NCI-H146 (cell line): ENCODE measurements at regions not wholly inside any gene's neighbourhood (a gene's known extent, or its start where the extent isn't known, plus 50 kb on each side); places are given as distances from the start of the nearest gene placed in this dataset.

Experiments
- DNase-seq: peaks from one replicate; lab custom pipeline; 2025; lab: John Stamatoyannopoulos, UW

DNA sequence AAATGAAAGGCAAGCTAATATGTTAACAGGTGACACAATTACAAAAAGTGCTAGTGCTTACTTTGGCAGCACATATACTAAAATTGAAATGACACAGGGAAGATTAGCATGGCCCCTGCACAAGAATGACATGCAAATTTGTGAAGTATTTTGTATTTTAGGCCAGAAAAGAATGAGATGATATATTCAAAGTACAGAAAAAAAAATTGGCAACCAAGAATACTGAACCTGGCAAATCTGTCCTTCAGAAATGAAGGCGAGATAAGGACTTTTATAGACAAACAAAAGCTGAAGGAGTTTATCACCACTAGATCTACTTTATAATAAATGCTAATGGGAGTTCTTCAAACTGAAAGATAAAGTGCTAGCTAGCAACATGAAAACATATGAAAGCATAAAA lies 350.0 kb upstream of the POU3F1 start:
- DNase-seq: no peak

DNA sequence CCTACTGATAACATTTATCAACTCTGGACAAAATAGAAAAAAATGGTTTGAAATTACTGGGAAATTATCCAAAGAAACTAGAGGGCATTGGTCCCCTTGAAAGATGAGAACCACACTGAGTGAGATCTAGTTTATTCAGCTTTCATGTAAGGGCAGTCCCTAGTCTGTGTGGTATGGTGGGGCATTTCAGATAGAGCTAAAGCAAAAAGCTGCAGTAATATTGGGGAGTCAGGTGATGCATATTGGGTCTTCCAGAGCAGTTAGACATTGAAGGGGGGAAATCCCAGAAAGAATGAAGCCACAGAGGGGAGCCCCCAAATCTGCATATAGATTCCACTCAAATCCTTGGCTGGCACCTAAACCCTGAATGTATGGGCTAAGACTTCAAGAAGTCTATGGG lies 347.7 kb upstream of the POU3F1 start:
- no peak for DNase-seq

DNA sequence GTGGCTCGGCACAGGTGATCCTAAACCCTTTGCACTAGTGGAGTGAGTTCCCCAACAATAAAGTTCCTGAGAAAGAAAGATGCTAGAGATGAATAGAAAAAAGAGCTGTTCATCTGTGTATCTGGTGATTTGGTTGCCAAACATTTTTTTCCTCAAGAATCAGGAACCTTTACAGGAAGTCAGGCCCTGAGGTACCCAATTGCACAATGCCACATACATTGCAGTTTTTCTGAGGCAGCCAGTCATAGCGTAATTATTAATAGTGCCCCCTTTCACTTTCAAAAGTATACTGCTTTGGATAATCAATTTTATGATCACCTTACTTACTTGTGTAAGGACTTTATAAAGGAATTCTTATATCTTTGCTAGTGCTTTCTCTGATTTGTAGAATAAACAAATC lies 346.3 kb upstream of the POU3F1 start:
- no peak for DNase-seq

DNA sequence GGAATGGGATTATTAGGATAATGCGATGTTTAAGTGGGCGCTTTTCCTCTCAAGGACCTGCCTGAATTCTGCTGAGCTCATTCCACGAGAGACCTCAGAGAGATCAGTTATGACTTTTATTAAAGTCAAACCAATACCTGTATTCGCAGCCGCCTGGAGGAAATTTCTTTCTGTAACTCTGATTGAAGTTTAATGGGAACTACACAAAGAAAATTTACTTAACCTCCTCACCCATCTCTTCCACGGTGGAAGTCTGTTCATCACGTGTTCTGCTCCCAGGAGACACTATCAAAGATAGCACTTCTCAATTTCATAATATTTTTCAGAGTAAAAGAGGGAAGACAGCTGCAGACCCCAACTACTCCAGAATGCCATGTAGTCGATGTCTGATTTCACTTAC lies 334.7 kb upstream of the POU3F1 start:
- DNase-seq: no peak

DNA sequence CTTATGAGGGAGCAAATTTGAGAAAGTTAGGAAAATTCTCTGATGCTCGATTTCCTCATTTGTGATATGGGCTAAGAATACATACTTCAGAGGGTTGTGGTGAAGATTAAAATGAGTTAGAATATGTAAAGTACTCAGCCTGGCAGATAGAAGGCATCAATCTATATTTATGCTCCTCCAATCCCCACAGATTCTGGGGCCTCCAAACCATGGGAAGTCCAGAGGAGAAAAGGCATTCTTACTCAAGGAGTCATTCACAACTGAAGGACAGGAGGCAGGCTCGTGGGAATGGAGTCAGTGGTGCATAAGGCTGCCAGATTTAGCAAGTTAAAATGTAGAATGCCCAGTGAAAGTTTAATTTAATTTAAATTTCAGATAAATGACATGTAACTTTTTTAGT lies 330.0 kb upstream of the POU3F1 start:
- DNase-seq: no peak

DNA sequence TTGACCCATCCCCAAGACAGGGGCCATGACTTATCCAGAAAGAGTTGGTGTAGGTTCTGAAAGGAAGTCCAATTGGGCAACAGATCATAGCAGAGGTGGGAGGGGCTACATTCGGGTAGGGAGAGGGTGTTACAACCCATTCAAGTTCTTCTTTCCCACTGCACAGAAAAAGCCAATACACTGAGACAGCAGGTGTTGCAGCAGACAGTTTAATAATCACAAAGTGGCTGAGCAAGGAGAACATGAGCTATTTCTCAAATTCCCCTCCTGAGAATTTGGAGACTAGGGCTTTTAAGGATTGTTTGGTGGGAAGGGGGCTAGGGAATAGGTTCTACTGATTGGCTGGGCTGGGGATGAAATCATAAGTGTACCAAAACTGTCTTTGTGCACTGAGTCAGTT lies 328.4 kb upstream of the POU3F1 start:
- no peak for DNase-seq

DNA sequence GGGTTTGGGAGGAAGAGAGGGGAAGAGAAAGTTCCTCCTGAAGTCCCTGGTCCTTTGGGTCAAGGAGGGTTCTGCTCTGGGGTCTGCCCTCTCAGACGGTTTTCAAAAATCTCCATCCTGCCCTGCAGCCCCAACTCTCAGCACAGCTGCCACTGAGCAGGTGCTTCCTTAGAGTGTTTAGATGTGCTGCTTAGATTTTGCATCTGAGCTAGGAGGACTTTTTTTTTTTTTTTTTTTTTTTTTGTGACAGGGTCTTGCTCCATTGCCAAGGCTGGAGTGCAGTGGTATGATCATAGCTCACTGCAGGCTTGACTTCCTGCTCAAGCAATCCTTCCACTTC lies 324.9 kb upstream of the POU3F1 start:
- no peak for DNase-seq

DNA sequence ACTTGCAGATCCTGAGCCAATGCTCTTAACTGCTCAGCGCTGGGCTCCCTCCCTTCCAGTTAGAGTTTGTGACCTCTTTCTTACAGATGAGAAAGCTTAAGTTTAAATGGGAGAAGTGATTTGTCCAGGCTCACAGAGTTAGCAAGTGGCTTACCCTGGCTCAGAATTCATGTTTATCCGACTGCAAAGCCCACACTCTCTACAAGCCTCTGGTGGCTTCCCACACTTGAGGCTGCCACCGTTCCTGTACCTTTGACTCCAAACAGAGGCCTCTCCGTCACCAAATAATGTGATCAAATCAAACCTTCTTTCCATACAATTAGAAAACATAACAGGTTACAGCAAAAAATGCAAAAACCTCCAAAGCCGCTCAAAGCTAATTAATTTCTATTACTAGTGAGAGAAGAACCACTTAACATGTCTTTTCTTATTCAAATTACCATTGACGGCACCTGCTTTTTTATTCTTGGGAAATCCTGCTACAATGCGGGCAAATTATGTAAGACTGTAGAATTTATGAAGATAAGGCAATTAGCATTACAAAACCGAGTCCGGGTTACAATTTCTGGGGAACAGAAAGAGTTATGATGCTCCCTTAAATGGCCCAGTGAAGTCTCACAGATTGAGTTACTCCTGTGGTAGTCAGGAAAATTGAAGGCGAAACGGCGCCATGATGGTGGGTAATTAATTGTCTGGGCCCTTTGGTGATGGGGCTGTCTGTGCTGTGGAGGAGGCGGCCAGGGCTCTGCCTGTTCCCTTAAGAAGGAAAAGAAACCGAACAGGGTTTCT lies 324.3 kb upstream of the POU3F1 start:
- DNase-seq: no peak

DNA sequence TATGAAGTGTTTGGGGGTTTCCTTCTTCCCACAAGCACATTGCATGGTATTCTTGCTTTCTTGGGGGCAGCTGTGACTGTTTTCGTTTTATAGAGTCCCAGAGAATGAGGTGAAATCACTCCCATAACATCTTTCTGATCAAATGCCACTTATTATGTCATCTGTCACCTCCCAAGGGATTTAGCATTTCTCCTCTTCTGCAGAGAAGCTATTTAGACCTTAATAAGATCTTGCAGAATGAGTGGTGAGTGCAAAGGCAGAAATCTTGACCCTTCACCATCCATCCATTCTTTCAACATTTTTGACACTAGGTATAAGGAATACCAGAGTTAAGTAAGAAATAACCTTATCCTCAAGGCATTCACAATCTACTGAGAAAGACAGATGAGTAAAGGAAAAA lies 318.6 kb upstream of the POU3F1 start:
- DNase-seq: no peak

DNA sequence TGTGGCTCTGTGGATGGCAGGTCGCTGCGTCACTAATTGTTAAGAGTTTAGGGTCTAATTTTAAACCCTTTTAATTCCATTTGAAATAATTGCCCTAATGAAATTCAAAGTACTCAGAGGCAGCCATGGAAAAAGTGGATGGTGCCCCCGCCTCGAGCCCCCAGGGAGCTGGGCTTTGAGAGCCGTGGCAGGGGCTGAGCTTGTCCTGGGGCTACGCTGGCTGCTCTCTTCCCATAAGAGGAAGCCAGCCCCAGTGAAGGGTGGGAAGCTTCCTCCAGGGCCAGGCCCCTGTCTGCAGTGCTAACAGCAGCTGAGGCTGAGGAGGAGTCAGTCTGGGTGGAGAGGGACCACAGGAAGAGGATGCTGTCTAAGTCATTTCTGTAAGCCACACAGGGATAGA lies 315.0 kb upstream of the POU3F1 start:
- no peak for DNase-seq

DNA sequence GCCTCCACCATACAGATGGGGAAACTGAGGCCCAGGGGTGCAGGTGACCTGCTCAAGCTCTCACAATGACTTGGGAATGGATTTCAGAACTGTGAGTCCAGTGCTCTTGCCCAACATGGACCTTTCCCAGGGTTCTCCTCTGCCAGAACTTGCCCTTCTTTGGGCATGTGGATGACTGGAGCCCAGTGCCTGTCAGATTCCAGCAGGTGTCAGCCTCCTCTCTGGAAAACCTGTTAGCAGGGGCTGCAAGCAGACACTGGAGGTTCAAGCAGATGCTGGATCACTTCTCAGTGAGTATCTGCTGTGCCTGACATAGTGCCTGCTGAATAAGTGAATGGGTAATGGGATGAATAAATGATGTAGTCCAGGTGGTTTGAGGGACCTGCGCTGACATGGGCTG lies 314.2 kb upstream of the POU3F1 start:
- DNase-seq: no peak

DNA sequence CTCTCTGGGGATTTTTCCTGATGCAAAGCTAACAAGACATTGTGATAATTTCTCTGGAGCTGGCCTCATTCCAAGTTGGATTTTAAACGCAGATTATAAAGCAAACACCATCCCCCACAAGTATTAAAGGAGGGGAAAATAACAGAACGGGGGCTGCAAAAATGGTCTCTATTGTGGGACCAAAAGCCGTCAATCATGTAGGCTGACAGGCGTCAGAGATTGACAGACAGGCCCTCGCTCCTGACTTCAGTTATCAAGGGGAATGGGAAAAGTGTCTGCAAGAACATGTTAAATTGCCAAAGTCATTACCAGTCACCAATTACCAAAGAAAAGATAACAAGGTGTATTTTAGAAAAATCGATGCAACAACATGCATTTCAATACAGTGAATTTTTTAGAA lies 307.4 kb upstream of the POU3F1 start:
- DNase-seq: no peak

DNA sequence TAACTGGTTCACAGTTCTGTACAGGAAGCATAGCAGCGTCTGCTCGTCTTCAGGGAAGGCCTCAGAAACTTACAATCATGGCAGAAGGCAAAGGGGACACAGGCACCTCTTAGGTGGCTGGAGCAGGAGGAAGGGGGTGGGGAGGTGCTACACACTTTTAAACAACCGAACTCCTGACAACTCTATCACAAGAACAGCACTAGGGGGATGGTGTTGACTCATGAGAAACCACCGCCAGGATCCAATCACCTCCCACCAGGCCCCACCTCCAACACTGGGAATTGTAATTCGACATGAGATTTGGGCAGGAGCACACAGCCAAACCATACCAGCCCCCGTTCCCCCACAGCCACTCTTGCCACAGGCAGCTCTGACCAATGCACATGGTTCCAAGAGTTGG lies 306.3 kb upstream of the POU3F1 start:
- no peak for DNase-seq

DNA sequence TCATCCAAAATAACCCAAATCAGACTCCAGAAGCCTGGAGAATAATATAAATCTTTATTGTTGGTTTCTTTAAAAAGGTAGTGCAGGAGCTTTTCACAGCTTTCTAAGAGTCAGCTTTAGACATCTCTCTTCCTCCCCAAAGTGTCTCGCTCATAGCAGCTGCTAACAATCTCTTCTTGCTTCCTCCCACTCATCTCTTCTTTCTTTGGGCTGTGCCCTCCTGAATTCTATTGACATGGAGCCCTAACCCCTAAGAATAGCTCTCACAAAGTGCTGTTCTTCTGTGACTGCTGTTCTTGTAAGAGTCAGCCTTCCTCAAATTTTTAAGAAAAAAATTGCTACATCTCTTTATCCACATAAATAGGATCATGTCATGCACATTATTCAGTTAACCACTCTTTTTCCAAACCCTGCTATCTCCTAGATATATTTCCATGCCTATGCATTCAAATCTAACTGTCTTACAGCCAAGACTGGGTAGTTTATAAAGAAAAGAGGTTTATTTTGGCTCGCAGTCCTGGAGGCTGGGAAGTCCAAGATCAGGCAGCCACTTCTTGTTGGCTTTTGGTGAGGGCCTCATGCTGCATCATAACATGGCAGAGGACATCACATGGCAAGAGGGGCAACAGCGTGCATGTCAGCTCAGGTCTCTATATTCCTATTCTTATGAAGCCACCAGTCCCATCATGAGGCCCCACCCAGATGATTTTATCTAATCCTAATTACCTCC lies 301.0 kb upstream of the POU3F1 start:
- no peak for DNase-seq

DNA sequence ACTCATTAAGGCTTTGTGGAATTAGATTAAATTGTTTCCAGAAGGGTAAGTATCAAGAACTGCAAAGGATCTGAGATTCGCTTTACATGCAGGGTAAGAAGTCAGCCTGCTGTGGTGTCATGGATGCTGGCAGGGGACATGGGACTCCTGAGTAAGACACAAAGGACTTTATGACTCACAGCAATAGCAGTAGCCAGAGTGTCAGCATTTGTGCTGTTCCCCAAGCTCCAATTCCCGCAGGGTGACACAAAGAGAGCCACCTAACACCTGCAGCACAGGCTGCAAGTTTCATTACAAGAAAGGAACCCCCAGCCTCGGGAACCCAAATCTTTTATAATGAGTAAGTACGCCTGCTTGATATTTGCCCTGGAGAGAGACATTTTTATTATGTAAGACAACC lies 298.1 kb upstream of the POU3F1 start:
- DNase-seq: no peak

DNA sequence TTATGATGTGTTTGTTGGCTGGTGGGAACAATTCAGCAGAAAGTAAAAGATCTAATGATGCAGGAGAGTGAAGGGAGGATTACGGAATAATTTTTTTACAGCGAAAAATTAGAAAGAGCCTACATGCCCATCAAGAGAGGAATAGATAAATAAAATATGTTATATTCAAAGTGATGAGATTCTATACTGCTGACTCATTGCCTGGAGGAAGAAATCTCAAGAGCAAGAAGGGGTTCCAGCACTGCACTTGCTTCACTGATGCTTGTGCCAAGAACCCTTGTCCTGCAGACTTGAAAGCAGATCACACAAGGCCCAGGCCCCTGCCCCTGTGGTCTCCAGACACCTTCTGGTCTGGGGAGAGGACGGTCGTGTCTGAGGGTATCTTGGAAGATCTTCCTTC lies 295.1 kb upstream of the POU3F1 start:
- no peak for DNase-seq

DNA sequence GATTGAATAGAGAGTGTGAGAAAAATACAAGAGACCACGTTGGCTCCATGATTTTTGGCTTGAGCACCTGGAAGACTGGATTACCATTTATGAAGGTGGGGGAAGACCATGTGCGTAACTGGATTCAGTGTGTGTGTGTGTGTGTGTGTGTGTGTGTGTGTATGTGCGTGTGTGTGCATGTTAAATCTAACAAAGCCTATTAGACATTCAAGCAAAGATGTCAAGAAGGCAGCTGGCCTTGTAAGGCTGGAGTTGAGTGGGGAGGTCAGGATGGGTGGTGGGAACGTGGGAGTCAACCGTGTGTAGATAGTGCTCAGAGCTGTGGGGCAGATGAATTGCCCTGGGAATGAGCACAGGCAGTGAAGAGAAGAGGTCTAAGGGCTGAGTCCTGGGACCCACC lies 293.8 kb upstream of the POU3F1 start:
- no peak for DNase-seq

DNA sequence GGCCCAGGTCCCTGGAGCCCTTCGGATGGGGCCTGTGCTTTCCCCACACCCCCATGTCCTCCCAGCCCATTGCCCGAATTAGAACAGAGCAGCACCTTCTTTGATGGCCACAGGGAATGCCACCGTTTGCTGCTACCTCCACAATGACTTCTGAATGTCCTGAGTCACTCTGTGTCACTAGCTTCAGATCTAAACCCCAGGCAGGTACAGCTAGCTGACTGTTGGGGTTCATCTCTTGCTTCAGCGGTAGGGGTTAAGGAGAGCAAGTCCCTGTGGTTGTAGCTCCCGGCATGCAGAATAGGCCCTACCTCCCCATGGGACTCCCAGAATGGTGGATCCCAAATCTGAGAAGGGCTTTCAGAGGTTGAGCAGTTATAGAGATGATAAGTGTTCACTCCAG lies 291.1 kb upstream of the POU3F1 start:
- DNase-seq: no peak

DNA sequence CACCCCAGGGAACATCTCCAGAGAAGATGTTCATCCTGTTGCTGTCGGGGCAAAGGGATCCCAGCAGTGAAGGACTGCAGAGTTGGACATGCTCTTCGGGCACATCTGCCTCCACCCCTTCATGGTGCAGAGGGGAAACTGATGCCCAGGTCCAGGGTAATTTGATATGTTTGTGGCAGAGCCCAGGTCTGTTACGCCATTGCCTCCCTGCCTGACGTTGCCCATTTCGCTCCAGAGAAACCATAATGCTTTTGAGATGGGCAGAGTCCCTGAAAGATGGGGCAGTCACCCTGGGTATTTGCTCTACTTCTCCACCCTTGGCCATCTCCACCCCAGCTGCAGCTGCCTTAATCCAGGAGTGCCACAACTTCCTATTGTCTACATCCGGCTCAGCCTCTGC lies 290.4 kb upstream of the POU3F1 start:
- no peak for DNase-seq

DNA sequence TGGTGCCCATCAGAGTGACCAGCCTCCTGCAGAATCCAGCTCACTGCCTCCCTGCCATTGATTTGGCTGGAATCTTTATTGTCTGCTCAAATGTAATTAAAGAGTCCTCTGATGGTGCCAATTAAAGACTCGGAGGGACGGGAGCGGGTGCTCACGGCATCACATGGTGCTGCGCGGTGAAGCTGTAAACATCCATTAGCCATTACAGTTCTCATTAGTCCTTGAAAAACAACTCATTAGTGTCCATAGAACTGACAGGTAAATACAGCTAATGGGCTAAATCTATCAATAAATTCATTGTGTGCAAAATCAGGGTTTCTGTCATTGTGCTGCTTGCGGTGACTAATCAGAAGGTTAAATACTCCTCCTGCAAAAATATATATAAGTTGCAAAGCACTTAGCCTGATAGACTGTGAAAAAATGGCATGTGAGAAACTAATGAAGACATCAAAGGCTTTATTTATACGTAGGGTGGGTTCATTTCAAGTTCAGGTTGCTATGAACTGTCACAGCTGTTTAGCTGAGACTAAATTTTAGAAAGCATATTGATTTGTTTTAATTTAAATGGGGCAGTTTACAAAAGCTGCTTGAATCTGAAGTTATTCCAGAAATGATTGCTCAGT lies 289.8 kb upstream of the POU3F1 start:
- no peak for DNase-seq

DNA sequence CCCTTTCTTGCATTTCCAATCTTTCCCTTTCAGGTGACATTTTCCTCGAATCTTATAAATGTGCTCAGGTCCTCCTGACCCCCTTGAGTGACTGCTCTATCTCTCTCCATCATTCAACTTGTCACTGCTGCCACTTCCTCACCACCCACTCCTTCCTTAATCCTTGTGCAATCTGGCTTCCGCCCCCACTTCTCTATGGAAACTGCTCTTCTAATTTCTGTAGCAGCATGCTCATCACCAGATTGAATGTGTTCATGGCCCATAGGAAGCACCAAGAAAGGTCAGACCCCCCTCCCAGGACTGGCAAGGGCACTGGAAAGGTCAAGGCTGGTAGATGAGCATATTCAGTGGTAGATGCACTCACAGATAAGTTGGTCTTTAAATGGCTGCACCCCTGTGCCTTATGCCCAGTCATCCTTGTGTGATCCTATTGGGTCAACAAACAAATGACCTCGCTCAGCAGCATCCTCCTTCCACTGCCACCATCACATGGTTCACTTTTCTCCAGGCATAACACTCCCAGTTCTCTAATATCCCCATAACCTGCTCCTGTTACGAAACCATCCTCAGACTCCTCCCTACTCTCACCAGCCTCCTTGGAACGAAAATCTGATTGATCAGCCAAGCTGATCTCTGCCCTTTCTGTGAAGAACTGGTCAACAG lies 288.5 kb upstream of the POU3F1 start:
- DNase-seq: no peak

DNA sequence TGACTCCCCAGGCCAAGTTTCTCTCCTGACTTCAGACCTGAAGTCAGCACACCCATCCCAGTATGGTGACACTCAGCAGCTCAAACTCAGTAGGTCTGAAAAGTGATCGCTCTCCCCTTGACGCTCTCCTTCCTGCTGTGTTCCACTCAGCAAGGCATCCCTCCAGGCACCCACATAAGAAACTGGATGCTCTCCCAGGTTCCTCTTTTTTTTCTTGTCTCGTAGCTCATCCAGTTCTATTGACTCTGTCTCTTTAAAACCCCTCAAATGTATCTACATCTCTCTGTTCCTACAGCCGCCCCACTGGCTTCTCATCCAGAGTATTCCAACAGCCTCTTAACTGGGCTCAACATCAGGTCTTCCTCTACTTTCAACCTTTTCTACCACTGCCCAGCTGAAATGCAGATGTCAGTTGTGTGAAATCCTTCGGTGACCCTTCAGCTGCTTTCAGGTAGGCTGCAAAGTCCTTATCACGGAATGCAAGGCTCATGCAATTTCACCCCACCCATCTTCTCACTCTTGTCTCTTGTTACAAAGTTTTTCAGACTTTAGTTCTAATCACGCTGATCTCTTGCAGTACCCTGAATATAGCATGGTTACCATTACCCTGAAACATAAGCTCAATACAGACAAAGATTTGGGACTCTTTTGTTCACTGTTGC lies 286.2 kb upstream of the POU3F1 start:
- no peak for DNase-seq
